Endothelial cell of umbilical vein (primary cell): ENCODE measurements at regions not wholly inside any gene's neighbourhood (a gene's known extent, or its start where the extent isn't known, plus 50 kb on each side); places are given as distances from the start of the nearest gene placed in this dataset.

Experiments
- CTCF ChIP-seq, 2 donors: IDR thresholded peaks; 1 replicate in 1 of 2; 2 replicates in 1 of 2; pipeline ENCODE4 v1.5.1; 2011; ENCODE audit warnings: low read length in 2 of 2, mild to moderate bottlenecking in 2 of 2, moderate library complexity in 2 of 2, control low read depth in 1 of 2, inconsistent platforms in 1 of 2, low read depth in 1 of 2; ENCODE audit not compliant: insufficient read depth in 1 of 2; ENCODE audit errors: extremely low read depth in 1 of 2
- EZH2 ChIP-seq: IDR thresholded peaks from 2 replicates; pipeline ENCODE4 v1.6.1; 2012; ENCODE audit warnings: borderline replicate concordance, low read depth, mild to moderate bottlenecking, moderate library complexity, low read length, inconsistent platforms; ENCODE audit not compliant: severe bottlenecking
- GATA2 ChIP-seq: IDR thresholded peaks from 2 replicates; pipeline ENCODE4 v1.7.0; 2011; ENCODE audit warnings: low read depth, mild to moderate bottlenecking, moderate library complexity, mixed read lengths, low read length; ENCODE audit not compliant: insufficient read length, insufficient read depth
- JUN ChIP-seq: IDR thresholded peaks from 2 replicates; pipeline ENCODE4 v1.6.1; 2011; ENCODE audit warnings: borderline replicate concordance, low read depth; ENCODE audit not compliant: insufficient read length, insufficient read depth
- MAX ChIP-seq: IDR thresholded peaks from 2 replicates; pipeline ENCODE4 v1.6.1; 2011; ENCODE audit not compliant: insufficient read depth, insufficient read length
- MYC ChIP-seq: IDR thresholded peaks from one replicate; pipeline ENCODE4 v1.6.1; 2011; ENCODE audit warnings: mild to moderate bottlenecking, low read depth, low read length
- POLR2A ChIP-seq: IDR thresholded peaks from 2 replicates; pipeline ENCODE4 v1.6.1; 2012; ENCODE audit warnings: low read depth, mild to moderate bottlenecking, control low read depth, low read length
- POLR2AphosphoS5 ChIP-seq: IDR thresholded peaks from 2 replicates; pipeline ENCODE4 v1.6.1; 2012; ENCODE audit warnings: low read depth, mild to moderate bottlenecking, control low read depth, low read length, moderate library complexity; ENCODE audit not compliant: insufficient read depth

- TF ChIP-seq POLR2A (no peak), CTCF (IDR thresholded peaks at IDR 0.05; ENCODE audit: extremely low read depth in 1 of 2, insufficient read depth in 1 of 2, low read depth in 1 of 2, low read length in 2 of 2) (no peak), GATA2 (no peak), POLR2AphosphoS5 (no peak), MAX (no peak), JUN (no peak), MYC (no peak), EZH2 (no peak)
These were observed 133.4 kb downstream of the CCDC34 start for GRCh38 chr11:27229511-27230191.
